ENCODE measurements at regions not wholly inside any gene's neighbourhood (a gene's known extent, or its start where the extent isn't known, plus 50 kb on each side); places are given as distances from the start of the nearest gene placed in this dataset.
"Not testable (repeated sequence)": the region's sequence is repeated elsewhere in the genome, so short reads cannot be mapped to it uniquely, and the experiment has no call there.

- in situ Hi-C loops (cut with MboI; ENCODE audit: low sequenced_read_pairs), result no loop called here
Measured at GRCh38 chr9:29176231-29176630, 1603.0 kb upstream of the C9orf72 start.

GRCh38 chr9:29176786-29177185, 1603.5 kb upstream of the C9orf72 start:
- in situ Hi-C loops (cut with MboI; ENCODE audit: low sequenced_read_pairs), result no loop called here

GRCh38 chr9:29183971-29184370, 1610.7 kb upstream of the C9orf72 start:
- in situ Hi-C loops (cut with MboI; ENCODE audit: low sequenced_read_pairs), result no loop called here

GRCh38 chr9:29188771-29189170, 1615.5 kb upstream of the C9orf72 start:
- in situ Hi-C loops (cut with MboI; ENCODE audit: low sequenced_read_pairs), result not testable (repeated sequence)

GRCh38 chr9:29189221-29189620, 1615.9 kb upstream of the C9orf72 start:
- in situ Hi-C loops (cut with MboI; ENCODE audit: low sequenced_read_pairs), result not testable (repeated sequence)

- in situ Hi-C loops (cut with MboI; ENCODE audit: low sequenced_read_pairs), result no loop called here
Measured at GRCh38 chr9:29198861-29199260, 1625.6 kb upstream of the C9orf72 start.

GRCh38 chr9:29199975-29200374, 1626.7 kb upstream of the C9orf72 start:
- in situ Hi-C loops (cut with MboI; ENCODE audit: low sequenced_read_pairs), result no loop called here

GRCh38 chr9:29200650-29201049, 1627.4 kb upstream of the C9orf72 start:
- in situ Hi-C loops (cut with MboI; ENCODE audit: low sequenced_read_pairs), result no loop called here

- in situ Hi-C loops (cut with MboI; ENCODE audit: low sequenced_read_pairs), result no loop called here
Measured at GRCh38 chr9:29203244-29203930, 1630.1 kb upstream of the C9orf72 start.

- in situ Hi-C loops (cut with MboI; ENCODE audit: low sequenced_read_pairs), result no loop called here
Measured at GRCh38 chr9:29208670-29209069, 1635.4 kb upstream of the C9orf72 start.

GRCh38 chr9:29209748-29210291, 1636.5 kb upstream of the C9orf72 start:
- in situ Hi-C loops (cut with MboI; ENCODE audit: low sequenced_read_pairs), result no loop called here

- in situ Hi-C loops (cut with MboI; ENCODE audit: low sequenced_read_pairs), result no loop called here
Measured at GRCh38 chr9:29211003-29211579, 1637.8 kb upstream of the C9orf72 start.

GRCh38 chr9:29211580-29212396, 1638.5 kb upstream of the C9orf72 start:
- in situ Hi-C loops (cut with MboI; ENCODE audit: low sequenced_read_pairs), result no loop called here

- in situ Hi-C loops (cut with MboI; ENCODE audit: low sequenced_read_pairs), result no loop called here
Measured at GRCh38 chr9:29212397-29213387, 1639.4 kb upstream of the C9orf72 start.

GRCh38 chr9:29213417-29214153, 1640.3 kb upstream of the C9orf72 start, which contains the start of gene LINGO2:
TSS of gene LINGO2 (minus strand) at chr9:29213601.
- in situ Hi-C loops (cut with MboI; ENCODE audit: low sequenced_read_pairs), result no loop called here

GRCh38 chr9:29214154-29214689, 1640.9 kb upstream of the C9orf72 start:
- in situ Hi-C loops (cut with MboI; ENCODE audit: low sequenced_read_pairs), result no loop called here

GRCh38 chr9:29214690-29215253, 1641.5 kb upstream of the C9orf72 start:
- in situ Hi-C loops (cut with MboI; ENCODE audit: low sequenced_read_pairs), result no loop called here

GRCh38 chr9:29217966-29218365, 1644.7 kb upstream of the C9orf72 start:
- in situ Hi-C loops (cut with MboI; ENCODE audit: low sequenced_read_pairs), result no loop called here

- in situ Hi-C loops (cut with MboI; ENCODE audit: low sequenced_read_pairs), result no loop called here
Measured at GRCh38 chr9:29220596-29221251, 1647.4 kb upstream of the C9orf72 start.

Data from HL-60/S4 (cell line).